CD4-positive, alpha-beta T cell (primary cell): ENCODE measurements at regions not wholly inside any gene's neighbourhood (a gene's known extent, or its start where the extent isn't known, plus 50 kb on each side); places are given as distances from the start of the nearest gene placed in this dataset.

ENCODE experiments used
- ATAC-seq: fragments of 200-7000 bp; cut with Tn5 transposase; one replicate; pipeline ENCODE4 v1.10.0; 2022; ENCODE audit warnings: mild to moderate bottlenecking; ENCODE audit not compliant: poor library complexity
- CTCF ChIA-PET: fragments of 350-600 bp; sonication (Branson Sonifier 250); formaldehyde crosslinking; loops from one replicate; lab custom pipeline; 2021; ENCODE audit warnings: antibody characterized with exemption, inconsistent platforms; lab: Charles Lee
- POLR2A ChIA-PET: fragments of 350-600 bp; sonication (Branson Sonifier 250); formaldehyde crosslinking; loops from one replicate; lab custom pipeline; 2021; ENCODE audit warnings: antibody characterized with exemption, inconsistent platforms; lab: Charles Lee
- DNase-seq, 14 experiments: peaks; one replicate each; pipeline ENCODE4 v3.0.0-alpha.2; 2013 to 2020; ENCODE audit warnings: mixed read lengths in 2 of 14
- H3K27ac ChIP-seq, 2 donors: one replicate each; pipeline versions ENCODE4 v1.5.1 to v1.7.0; 2013; ENCODE audit warnings: low read length in 2 of 2, low read depth in 1 of 2, mild to moderate bottlenecking in 1 of 2
- H3K27me3 ChIP-seq, 2 experiments: 1 replicate in 1 of 2; 2 replicates in 1 of 2; pipeline versions ENCODE4 v1.6.1 to v1.7.0; 2013; ENCODE audit warnings: low read length in 2 of 2, control low read depth in 1 of 2, mild to moderate bottlenecking in 1 of 2, moderate library complexity in 1 of 2; ENCODE audit not compliant: insufficient read depth in 2 of 2, control insufficient read depth in 1 of 2
- H3K36me3 ChIP-seq: one replicate; pipeline ENCODE4 v1.6.1; 2013; ENCODE audit warnings: low read length, control low read depth; ENCODE audit not compliant: insufficient read depth
- H3K4me1 ChIP-seq: one replicate; pipeline ENCODE4 v1.6.1; 2013; ENCODE audit warnings: low read length, control low read depth; ENCODE audit not compliant: insufficient read depth
- H3K4me3 ChIP-seq: one replicate; pipeline ENCODE4 v1.5.1; 2013; ENCODE audit warnings: mild to moderate bottlenecking, low read length, moderate library complexity
- H3K9me3 ChIP-seq, 2 experiments: 1 replicate in 1 of 2; 2 replicates in 1 of 2; pipeline versions ENCODE4 v1.6.1 to v1.7.0; 2013; ENCODE audit warnings: low read length in 2 of 2, mild to moderate bottlenecking in 2 of 2, control low read depth in 1 of 2, moderate library complexity in 1 of 2; ENCODE audit not compliant: control insufficient read depth in 1 of 2, insufficient read depth in 1 of 2
- H3K27ac Mint-ChIP-seq: one replicate; pipeline ENCODE4 v1.8.0; 2020; ENCODE audit warnings: mixed read lengths
- H3K27me3 Mint-ChIP-seq: one replicate; pipeline ENCODE4 v1.8.0; 2021; ENCODE audit warnings: mixed read lengths
- H3K36me3 Mint-ChIP-seq: one replicate; pipeline ENCODE4 v1.8.0; 2021; ENCODE audit warnings: low read depth, mixed read lengths
- H3K4me1 Mint-ChIP-seq: one replicate; pipeline ENCODE4 v1.8.0; 2021; ENCODE audit warnings: low read depth, mixed read lengths
- H3K4me3 Mint-ChIP-seq: one replicate; pipeline ENCODE4 v1.8.0; 2020; ENCODE audit warnings: mild to moderate bottlenecking, mixed read lengths
- H3K9me3 Mint-ChIP-seq: one replicate; pipeline ENCODE4 v1.8.0; 2020; ENCODE audit warnings: mixed read lengths
- intact Hi-C, 2 experiments: fragments of 100-400 bp; cut with DNase I in 1 of 2; cut with micrococcal nuclease in 1 of 2; formaldehyde crosslinking; loops; one replicate each; pipeline versions ENCODE4 v1.15.1 to v1.9.0; 2023 to 2025; cut with DNase I, micrococcal nuclease
- TF ChIP-seq, protein P1 (sequence below): fragments of 200-600 bp; IDR thresholded peaks from one replicate; pipeline ENCODE4 v1.8.0; 2022; ENCODE audit warnings: antibody characterized with exemption, mild to moderate bottlenecking

DNA sequence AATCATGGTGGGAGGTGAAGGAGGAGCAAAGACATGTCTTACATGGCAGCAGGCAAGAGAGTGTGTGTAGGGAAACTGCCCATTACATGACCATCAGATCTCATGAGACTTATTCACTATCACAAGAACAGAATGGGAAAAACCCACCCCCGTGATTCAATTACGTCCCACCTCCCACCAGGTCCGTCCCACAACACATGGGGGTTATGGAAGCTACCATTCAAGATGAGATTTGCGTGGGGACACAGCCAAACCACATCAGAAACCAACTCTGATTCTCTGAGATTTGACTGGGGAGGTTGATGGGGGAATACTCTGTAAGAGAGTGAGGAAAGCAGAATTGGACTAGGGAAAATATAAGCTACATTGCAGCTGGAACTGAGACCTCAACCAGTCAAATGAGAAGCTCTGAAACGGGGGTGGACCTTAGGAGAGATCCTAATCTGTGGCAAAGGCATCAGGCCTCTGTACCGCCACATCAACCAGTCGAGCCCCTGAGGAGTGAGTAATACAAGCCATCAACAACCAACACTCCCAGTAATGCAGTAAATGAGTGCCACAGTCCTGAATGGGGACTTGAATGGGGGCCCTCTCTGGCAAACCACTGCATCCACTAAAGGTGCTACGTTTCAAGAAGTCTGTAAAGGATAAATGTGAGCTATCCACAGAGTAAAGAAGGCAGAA, 207.9 kb upstream of the GADL1 start:
- H3K4me3 ChIP-seq, result no peak overlapping the region
- Mint-ChIP-seq H3K4me1 (peaks cover 5% of the 10 kb centered on the region), H3K27me3 (no peaks in the 10 kb centered on the region), H3K36me3 (no peaks in the 10 kb centered on the region), H3K4me3 (no peak overlapping the region), H3K9me3 (no peaks in the 10 kb centered on the region), H3K27ac (no peak overlapping the region)
- CTCF ChIA-PET, result no interaction called here
- POLR2A ChIA-PET, result no interaction called here
- no peaks in the 10 kb centered on the region for H3K27me3 ChIP-seq
- no peak for ATAC-seq
- intact Hi-C loops, result no loop called here
- H3K36me3 ChIP-seq, result no peaks in the 10 kb centered on the region
- no peaks in the 10 kb centered on the region for H3K9me3 ChIP-seq
- H3K4me1 ChIP-seq, result no peaks in the 10 kb centered on the region
- DNase-seq, result no peak
- H3K27ac ChIP-seq, result no peak overlapping the region
- TF ChIP-seq, protein P1, sequence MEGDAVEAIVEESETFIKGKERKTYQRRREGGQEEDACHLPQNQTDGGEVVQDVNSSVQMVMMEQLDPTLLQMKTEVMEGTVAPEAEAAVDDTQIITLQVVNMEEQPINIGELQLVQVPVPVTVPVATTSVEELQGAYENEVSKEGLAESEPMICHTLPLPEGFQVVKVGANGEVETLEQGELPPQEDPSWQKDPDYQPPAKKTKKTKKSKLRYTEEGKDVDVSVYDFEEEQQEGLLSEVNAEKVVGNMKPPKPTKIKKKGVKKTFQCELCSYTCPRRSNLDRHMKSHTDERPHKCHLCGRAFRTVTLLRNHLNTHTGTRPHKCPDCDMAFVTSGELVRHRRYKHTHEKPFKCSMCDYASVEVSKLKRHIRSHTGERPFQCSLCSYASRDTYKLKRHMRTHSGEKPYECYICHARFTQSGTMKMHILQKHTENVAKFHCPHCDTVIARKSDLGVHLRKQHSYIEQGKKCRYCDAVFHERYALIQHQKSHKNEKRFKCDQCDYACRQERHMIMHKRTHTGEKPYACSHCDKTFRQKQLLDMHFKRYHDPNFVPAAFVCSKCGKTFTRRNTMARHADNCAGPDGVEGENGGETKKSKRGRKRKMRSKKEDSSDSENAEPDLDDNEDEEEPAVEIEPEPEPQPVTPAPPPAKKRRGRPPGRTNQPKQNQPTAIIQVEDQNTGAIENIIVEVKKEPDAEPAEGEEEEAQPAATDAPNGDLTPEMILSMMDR, result no peak

GRCh38 chr3:31103181-31103580, 208.7 kb upstream of the GADL1 start:
- no peaks in the 10 kb centered on the region for H3K27me3 Mint-ChIP-seq
- POLR2A ChIA-PET, result no interaction called here
- H3K36me3 ChIP-seq, result no peaks in the 10 kb centered on the region

DNA sequence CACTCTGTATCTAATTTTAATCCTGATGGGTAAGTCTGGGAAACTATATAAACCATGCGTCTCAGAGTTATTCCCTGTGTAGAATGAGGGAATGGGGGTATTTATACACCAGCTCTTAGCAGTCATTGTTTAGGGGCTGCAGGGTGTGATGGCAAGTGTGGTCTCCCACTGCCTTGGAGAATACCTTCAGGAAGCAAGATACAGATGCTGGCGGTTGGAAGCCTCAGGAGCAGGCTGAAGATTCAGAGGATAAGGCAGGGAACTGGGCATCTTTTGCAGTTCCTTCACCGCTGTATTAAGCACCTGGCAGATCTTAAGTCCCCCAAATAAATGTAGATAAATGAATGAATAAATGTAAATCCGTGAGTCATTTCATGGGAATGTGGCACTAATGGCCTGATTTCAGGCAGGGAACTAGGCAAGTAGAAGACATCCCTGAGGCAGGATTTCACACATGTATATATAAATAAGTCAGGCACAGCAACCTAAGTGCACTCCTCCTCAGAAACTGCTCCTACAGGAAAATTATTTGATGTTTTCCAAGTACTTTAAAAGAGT, 209.2 kb upstream of the GADL1 start:
- DNase-seq, result no peak

More at GRCh38 chr3:31103181-31103580, 208.7 kb upstream of the GADL1 start:
- no peaks in the 10 kb centered on the region for H3K27me3 ChIP-seq
- TF ChIP-seq, protein P1, result no peak
- no peaks in the 10 kb centered on the region for H3K4me1 ChIP-seq
- H3K4me3 ChIP-seq, result no peak overlapping the region
- no peaks in the 10 kb centered on the region for H3K9me3 ChIP-seq
- H3K27ac Mint-ChIP-seq, result no peak overlapping the region
- H3K9me3 Mint-ChIP-seq, result no peaks in the 10 kb centered on the region
- CTCF ChIA-PET, result interaction anchor here (0.6 kb wide), 1 partner anchor 24 kb away, joined by 3 read pairs; no protein-coding TSS in a partner anchor
- no peak overlapping the region for H3K27ac ChIP-seq
- H3K36me3 Mint-ChIP-seq, result no peaks in the 10 kb centered on the region
- no peak for ATAC-seq
- H3K4me1 Mint-ChIP-seq, result peaks cover 5% of the 10 kb centered on the region
- no peak for DNase-seq
- intact Hi-C loops, result no loop called here
- H3K4me3 Mint-ChIP-seq, result no peak overlapping the region

More for the DNA sequence above, 209.2 kb upstream of the GADL1 start:
- Histone ChIP-seq H3K9me3 (no peaks in the 10 kb centered on the region), H3K27ac (no peak overlapping the region), H3K27me3 (no peaks in the 10 kb centered on the region), H3K4me1 (no peaks in the 10 kb centered on the region), H3K4me3 (no peak overlapping the region), H3K36me3 (no peaks in the 10 kb centered on the region)
- intact Hi-C loops, result no loop called here
- TF ChIP-seq, protein P1, result no peak
- no peak overlapping the region for H3K27ac Mint-ChIP-seq
- H3K9me3 Mint-ChIP-seq, result no peaks in the 10 kb centered on the region
- ChIA-PET POLR2A (no interaction called here), CTCF (interaction anchor here (0.6 kb wide), 1 partner anchor 24 kb away, joined by 3 read pairs; no protein-coding TSS in a partner anchor)
- no peaks in the 10 kb centered on the region for H3K27me3 Mint-ChIP-seq
- no peaks in the 10 kb centered on the region for H3K36me3 Mint-ChIP-seq
- no peak for ATAC-seq
- no peak overlapping the region for H3K4me3 Mint-ChIP-seq
- H3K4me1 Mint-ChIP-seq, result peaks cover 5% of the 10 kb centered on the region
